H54 (cell line): ENCODE measurements at regions not wholly inside any gene's neighbourhood (a gene's known extent, or its start where the extent isn't known, plus 50 kb on each side); places are given as distances from the start of the nearest gene placed in this dataset.

Source experiments
- DNase-seq: peaks from one replicate; pipeline ENCODE4 v3.0.0; 2011; ENCODE audit warnings: low spot score, mixed read lengths; ENCODE audit not compliant: insufficient read length
- FAIRE-seq: peaks from 3 replicates; lab custom pipeline; 2011; peaks lifted over from hg19 to GRCh38; lab: Jason Lieb, UNC
- POLR2A ChIP-seq: IDR thresholded peaks from 2 replicates; pipeline ENCODE4 v1.6.1; 2011; ENCODE audit warnings: low read depth, mild to moderate bottlenecking, low read length

DNA sequence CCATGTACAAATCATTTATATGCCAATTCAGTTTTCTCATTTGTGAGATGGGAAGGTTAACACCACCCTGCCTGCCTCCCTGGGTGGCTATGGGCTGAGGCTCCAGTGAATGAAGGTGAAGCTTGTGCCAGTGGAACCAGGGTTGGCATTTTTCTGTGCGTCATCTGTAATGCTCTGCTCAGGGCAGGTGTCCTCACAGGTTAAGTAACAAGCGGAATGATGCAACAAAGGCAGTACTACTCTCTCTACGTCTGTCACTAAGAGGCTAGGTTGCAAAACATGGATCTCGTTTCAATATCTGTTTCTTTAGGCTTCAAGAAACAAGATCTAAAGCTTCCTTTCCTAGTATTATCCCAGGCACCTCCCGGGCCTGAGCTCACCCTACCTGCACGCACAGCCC lies 67.0 kb upstream of the ZNF648 start:
- DNase-seq (no peak), FAIRE-seq (no peak)
- TF ChIP-seq POLR2A: no peak

DNA sequence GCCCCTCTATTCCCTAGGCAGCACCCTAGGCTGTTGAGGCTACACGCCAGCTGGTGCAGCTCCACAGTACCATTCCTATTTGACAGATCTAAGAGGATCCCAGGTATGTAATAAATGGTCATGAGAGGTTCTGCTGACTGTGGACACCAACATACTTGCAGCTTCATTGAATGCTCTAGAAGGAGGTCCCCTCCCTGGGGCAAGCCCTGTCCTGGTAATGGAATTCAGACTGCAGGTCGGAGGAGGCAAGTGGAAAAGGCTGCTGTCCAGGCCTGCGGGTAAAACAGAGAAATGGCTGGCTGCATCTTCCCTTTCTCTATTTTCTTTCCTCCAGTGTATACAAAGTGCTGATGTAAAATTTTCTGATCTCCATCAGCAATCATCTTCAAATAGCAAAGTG lies 66.1 kb upstream of the ZNF648 start:
- DNase-seq (no peak), FAIRE-seq (no peak)
- TF ChIP-seq POLR2A: no peak

DNA sequence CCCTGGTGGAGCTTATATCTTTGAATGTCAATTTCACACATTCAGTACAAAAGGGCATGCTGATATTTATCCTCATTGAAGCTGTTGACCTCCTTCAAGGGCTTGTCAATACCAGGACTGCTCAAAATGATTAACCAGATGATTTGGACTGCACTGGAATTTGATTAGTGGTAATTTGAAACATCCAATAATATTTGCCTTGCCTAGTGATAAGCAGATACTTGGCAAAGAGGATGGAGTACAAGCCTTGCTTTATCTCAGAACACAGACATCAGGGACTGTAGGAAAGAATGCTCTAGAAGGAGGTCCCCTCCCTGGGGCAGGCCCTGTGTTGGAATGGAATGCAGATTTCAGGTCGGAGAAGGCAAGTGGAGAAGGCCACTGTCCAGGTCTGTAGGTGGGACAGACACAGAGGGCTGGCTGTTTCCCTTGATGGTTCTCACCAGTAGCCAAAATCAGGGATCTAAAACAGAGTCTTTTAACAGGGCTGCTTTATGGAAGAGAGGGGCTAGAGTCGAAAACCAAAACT lies 64.8 kb upstream of the ZNF648 start:
- DNase-seq (no peak), FAIRE-seq (no peak)
- no peak for TF ChIP-seq POLR2A

DNA sequence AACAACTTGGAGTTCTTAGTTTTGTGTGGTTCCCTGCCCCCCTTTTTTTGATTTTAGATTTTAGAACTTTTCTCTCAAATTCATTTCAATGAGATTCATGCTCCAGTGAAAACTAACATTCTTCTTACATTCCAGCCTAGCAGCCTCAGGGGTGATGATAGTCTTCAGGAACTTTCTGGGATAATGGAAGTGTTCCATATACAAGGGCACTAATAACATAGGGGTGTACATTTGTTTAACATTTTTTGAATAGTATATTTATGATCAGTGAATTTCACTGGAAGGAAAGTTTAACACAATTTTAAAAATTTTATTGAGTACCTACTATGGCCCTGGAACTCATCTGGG lies 61.4 kb upstream of the ZNF648 start:
- no peak for FAIRE-seq
- no peak for TF ChIP-seq POLR2A
- no peak for DNase-seq

DNA sequence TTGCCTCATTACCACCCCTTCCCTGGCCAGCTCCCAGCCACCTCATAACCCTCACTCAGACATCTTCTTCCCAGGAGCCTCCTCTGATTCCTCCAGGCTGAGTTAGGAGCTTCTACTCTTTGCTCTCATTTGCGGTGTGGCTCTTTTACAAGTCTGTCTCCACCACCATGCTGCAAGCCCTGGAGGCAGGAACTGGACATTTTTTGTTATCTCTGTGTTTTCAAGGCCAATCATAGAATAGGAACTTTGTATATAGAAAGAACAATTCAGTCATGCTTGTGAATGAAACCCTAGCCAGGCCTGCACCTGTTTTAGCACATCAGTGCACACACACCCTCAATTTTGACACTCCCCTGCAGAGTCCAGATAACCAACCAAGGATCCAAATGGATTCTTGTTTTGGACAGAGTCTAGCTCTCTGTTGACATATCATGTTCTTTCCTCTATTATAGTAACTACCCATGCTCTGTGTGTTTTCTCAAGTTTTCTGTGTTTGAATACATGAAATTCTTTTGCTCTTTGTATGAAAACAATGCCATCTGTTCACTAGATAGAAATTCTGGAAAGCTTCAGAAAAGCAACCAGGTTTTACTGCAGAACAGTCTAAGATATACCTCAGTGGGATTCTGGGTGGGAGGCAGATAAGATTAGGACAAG lies 60.9 kb upstream of the ZNF648 start:
- DNase-seq: no peak

DNA sequence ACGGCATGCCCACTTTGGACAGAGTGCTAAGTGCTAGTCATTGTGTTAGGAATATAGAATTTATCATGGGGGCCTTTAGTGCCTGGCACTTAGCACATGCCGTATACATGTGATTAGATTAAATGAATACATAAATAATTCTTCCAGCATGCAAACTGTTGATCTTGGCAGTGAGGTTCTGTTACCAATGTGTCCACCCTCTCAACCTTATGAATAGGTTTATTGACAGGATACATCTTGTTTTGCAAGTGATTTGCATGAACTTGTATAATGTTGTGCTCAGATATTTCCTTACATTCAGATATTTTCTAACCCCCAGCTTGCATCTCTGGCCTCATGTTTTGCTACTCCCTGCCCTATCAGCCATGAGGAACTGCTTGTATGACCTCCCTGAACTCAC lies 60.3 kb upstream of the ZNF648 start:
- DNase-seq: no peak
- FAIRE-seq: no peak
- TF ChIP-seq POLR2A: no peak

More for the DNA sequence above, 60.9 kb upstream of the ZNF648 start:
- no peak for FAIRE-seq
- no peak for TF ChIP-seq POLR2A

DNA sequence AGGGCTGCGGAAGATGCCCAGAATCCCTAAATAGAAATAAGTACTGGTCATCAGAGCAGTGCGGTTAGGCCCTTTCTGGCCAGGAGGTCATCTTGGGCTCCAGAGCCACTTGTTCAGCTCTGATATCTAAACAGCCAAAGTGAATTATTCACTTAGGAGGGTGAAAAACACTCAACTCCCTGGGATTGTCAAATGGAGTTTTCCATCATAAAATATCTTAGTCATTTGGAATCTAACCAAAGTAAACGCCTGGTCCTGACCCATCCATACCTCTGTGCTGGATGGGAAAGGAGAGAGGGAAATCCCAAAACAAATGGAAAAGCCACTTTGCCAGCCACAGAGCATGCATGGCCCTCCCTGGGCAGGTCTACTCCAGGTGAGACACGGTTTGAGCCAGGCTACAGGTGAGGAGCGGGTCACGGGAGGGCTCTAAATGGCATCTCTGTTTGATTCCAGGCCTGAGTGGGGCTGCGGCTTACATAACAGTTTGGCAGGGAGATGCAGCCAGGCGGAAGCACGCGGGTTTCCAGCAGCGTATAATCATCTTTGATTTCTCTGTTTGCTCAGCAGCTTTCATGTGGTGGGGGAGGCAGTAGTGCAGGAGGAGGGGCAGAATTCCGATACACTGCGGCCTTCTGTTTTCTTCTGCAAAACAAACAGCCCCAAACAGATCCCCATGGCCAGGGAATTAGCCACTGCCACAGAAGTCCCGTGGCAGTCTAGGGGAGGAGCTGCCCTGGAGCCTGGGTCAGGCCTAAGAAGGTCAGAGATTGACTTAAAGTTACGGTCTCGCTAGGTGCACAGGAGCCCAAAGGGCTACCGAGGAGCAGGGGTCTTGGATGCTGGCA lies 59.1 kb upstream of the ZNF648 start:
- DNase-seq: no peak
- TF ChIP-seq POLR2A: no peak
- FAIRE-seq: no peak

DNA sequence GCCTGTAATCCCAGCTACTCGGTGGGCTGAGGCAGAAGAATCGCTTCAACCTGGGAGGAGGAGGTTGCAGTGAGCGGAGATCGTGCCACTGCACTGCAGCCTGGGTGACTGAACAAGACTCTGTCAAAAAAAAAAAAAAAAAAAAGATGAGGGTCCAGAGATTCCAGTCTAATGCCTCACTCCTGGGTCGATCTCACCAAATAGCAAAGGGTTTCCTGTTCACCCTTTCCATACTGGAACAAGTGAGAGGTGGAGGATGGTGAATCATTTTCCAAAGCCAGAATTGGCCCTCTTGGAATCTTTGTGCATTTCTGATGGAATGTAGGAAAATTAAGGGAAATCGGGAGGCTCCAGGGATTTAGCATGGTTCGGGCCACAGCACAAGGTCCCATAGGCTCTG lies 58.1 kb upstream of the ZNF648 start:
- FAIRE-seq (no peak), DNase-seq (no peak)
- TF ChIP-seq POLR2A: no peak

DNA sequence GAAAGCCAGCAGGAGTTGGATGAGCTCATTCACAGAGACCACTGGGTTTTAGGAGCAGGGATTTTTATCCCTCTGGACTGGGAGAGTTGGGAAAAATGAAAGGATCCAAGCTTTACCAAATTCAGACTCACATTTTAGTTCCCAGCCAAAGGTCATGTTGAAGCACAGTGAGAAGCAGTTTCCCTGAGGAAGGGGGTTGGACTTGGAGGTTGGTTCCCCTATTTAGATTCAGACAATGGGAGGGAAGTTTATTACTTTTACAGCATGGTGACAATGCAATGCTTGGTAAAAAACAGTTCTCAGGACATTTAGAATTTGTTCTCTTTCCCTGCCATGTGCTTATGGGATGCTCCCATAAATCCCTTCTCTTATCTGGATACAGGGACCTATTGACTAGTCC lies 57.3 kb upstream of the ZNF648 start:
- no peak for TF ChIP-seq POLR2A
- DNase-seq: no peak
- no peak for FAIRE-seq

DNA sequence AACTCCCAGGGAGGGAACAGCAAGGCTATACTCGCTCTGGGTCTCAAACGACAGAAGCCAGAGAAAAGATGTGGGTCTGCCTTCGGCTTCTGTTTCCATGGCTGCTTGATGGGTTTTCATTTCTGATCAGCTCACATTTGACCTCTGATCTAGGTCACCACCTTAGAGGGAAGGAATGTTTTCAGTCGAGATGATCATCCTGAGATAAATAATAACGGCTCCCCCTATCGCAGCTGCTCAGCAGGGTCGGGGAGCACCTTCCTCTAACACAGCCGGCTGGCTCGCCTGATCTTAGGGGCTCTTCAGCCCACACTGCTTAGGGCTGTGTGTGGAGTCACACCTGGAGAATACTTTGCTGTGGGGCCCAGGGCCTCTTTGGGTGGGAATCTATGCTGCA lies 53.1 kb upstream of the ZNF648 start:
- DNase-seq (no peak), FAIRE-seq (no peak)
- TF ChIP-seq POLR2A: no peak

DNA sequence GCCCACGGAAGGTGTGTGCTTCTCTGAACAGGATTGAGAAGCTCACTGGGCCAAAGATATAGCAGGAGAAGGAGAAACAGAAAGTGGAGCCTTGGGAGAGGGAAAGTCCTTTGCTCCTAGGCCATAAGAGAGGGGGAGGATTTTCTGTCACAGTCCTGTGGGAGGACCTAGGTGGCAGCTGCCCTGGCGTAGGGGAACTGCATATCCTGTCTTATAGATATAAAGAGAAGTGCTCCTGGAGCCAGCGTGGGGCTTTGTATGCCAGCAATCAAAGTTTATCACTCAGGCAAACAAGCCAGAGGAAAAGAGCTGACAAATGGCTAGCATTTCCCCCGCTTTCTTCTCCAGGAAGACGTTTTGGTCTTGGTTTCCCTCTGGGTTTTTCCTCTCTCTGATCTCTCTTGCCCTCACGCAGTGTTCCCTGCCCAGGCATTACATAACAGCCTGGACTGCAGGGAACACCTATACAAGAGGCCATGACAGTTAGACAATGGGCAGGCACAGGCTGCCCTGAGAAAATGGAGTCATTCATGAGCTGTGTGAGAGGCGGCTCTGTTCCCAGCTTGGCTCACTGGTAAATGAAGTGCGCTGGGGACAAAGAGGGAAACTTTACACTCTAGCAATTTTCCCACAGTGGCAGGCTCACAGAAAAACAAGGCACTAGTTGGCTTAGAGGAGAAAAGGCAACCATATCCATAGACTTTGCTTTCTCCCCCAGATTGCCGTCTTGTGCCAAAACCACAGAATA lies 52.5 kb upstream of the ZNF648 start:
- FAIRE-seq (no peak), DNase-seq (no peak)
- no peak for TF ChIP-seq POLR2A

DNA sequence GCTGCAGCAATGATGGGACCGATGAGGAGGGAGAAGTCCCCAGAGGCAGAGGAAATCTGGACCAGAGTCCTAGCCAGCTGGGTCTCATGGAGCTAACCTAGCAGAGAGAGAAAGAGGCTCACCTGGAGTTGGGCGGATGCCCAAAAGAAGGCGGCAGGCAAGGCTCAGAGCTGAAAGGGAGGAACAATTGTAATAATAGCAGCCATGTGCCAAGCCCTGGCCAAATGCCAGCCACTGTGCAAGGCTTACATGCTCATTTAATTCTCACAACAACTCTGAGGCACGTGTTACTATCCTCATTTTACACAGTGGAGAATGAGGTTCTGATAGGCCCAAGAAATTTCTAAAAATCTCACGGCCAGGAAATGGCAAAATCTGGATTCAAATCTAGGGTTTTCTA lies 50.0 kb upstream of the ZNF648 start:
- no peak for FAIRE-seq
- no peak for DNase-seq
- no peak for TF ChIP-seq POLR2A
